H9 (cell line): ENCODE measurements at regions not wholly inside any gene's neighbourhood (a gene's known extent, or its start where the extent isn't known, plus 50 kb on each side); places are given as distances from the start of the nearest gene placed in this dataset.

Source experiments
- DNase-seq: peaks from one replicate; pipeline ENCODE4 v3.0.0-alpha.2; 2017
- H2AFZ ChIP-seq: one replicate; pipeline ENCODE4 v1.6.1; 2013; ENCODE audit warnings: mild to moderate bottlenecking, low read length, control low read depth, moderate library complexity
- H2AK5ac ChIP-seq: 2 replicates; pipeline ENCODE4 v1.6.1; 2013; ENCODE audit warnings: low read length, control low read depth, mixed read lengths; ENCODE audit not compliant: insufficient read length
- H2BK120ac ChIP-seq: one replicate; pipeline ENCODE4 v1.6.1; 2013; ENCODE audit warnings: low read depth, mild to moderate bottlenecking, low read length, control low read depth, inconsistent platforms; ENCODE audit not compliant: poor library complexity, severe bottlenecking
- H2BK12ac ChIP-seq: 2 replicates; pipeline ENCODE4 v1.6.1; 2013; ENCODE audit warnings: low read length, control low read depth, mixed read lengths, low read depth; ENCODE audit not compliant: insufficient read length
- H2BK15ac ChIP-seq: 2 replicates; pipeline ENCODE4 v1.6.1; 2013; ENCODE audit warnings: low read depth, low read length, control low read depth
- H2BK20ac ChIP-seq: one replicate; pipeline ENCODE4 v1.6.1; 2013; ENCODE audit warnings: low read depth, mild to moderate bottlenecking, low read length, control low read depth, inconsistent platforms; ENCODE audit not compliant: poor library complexity, severe bottlenecking
- H2BK5ac ChIP-seq: 2 replicates; pipeline ENCODE4 v1.6.1; 2013; ENCODE audit warnings: low read length, control low read depth, mixed read lengths; ENCODE audit not compliant: insufficient read length
- H3K14ac ChIP-seq: 2 replicates; pipeline ENCODE4 v1.6.1; 2013; ENCODE audit warnings: low read length, control low read depth; ENCODE audit not compliant: insufficient read depth
- H3K18ac ChIP-seq: 2 replicates; pipeline ENCODE4 v1.6.1; 2013; ENCODE audit warnings: low read depth, mild to moderate bottlenecking, mixed read lengths, low read length, control low read depth; ENCODE audit not compliant: insufficient read length
- H3K23ac ChIP-seq: 2 replicates; pipeline ENCODE4 v1.6.1; 2013; ENCODE audit warnings: low read length, control low read depth, mixed read lengths, low read depth; ENCODE audit not compliant: insufficient read length
- H3K23me2 ChIP-seq: 2 replicates; pipeline ENCODE4 v1.6.1; 2013; ENCODE audit warnings: low read depth, mild to moderate bottlenecking, mixed read lengths, low read length, control low read depth; ENCODE audit not compliant: insufficient read length, poor library complexity, severe bottlenecking
- H3K27ac ChIP-seq: 2 replicates; pipeline ENCODE4 v1.5.1; 2013; ENCODE audit warnings: low read length, control low read depth, mixed read lengths, low read depth; ENCODE audit not compliant: insufficient read length
- H3K27me3 ChIP-seq: 2 replicates; pipeline ENCODE4 v1.6.1; 2013; ENCODE audit warnings: low read length, control low read depth, inconsistent platforms; ENCODE audit not compliant: insufficient read depth
- H3K4ac ChIP-seq: 2 replicates; pipeline ENCODE4 v1.6.1; 2013; ENCODE audit warnings: low read depth, mild to moderate bottlenecking, control low read depth, inconsistent platforms, low read length, moderate library complexity
- H3K4me1 ChIP-seq: 2 replicates; pipeline ENCODE4 v1.6.1; 2013; ENCODE audit warnings: low read length, control low read depth, inconsistent platforms; ENCODE audit not compliant: insufficient read depth
- H3K4me2 ChIP-seq: 2 replicates; pipeline ENCODE4 v1.6.1; 2013; ENCODE audit warnings: low read length, control low read depth, mixed read lengths; ENCODE audit not compliant: insufficient read length, insufficient read depth
- H3K56ac ChIP-seq: 2 replicates; pipeline ENCODE4 v1.6.1; 2013; ENCODE audit warnings: low read depth, mild to moderate bottlenecking, mixed read lengths, low read length, control low read depth; ENCODE audit not compliant: insufficient read length
- H3K79me1 ChIP-seq: 2 replicates; pipeline ENCODE4 v1.6.1; 2013; ENCODE audit warnings: low read depth, mild to moderate bottlenecking, moderate library complexity, low read length, control low read depth, inconsistent platforms; ENCODE audit not compliant: insufficient read depth, poor library complexity, severe bottlenecking
- H3K79me2 ChIP-seq: 2 replicates; pipeline ENCODE4 v1.6.1; 2013; ENCODE audit warnings: low read length, control low read depth, inconsistent platforms; ENCODE audit not compliant: insufficient read depth
- H3K9ac ChIP-seq: 2 replicates; pipeline ENCODE4 v1.6.1; 2013; ENCODE audit warnings: low read length, control low read depth, mixed read lengths; ENCODE audit not compliant: insufficient read length; ENCODE audit errors: extremely low read depth
- H3K9me3 ChIP-seq: one replicate; pipeline ENCODE4 v1.6.1; 2013; ENCODE audit warnings: low read depth, low read length, inconsistent platforms; ENCODE audit not compliant: control insufficient read depth
- H3T11ph ChIP-seq: one replicate; pipeline ENCODE4 v1.6.1; 2013; ENCODE audit warnings: mild to moderate bottlenecking, low read length, control low read depth, inconsistent platforms
- H4K20me1 ChIP-seq: one replicate; pipeline ENCODE4 v1.6.1; 2013; ENCODE audit not compliant: control insufficient read depth, insufficient read length, insufficient read depth
- H4K5ac ChIP-seq: 2 replicates; pipeline ENCODE4 v1.6.1; 2013; ENCODE audit warnings: low read depth, mild to moderate bottlenecking, mixed read lengths, low read length, control low read depth; ENCODE audit not compliant: insufficient read length
- H4K8ac ChIP-seq: replicated peaks from 2 replicates; pipeline ENCODE4 v1.6.1; 2013; ENCODE audit warnings: low read length, control low read depth, mixed read lengths, low read depth; ENCODE audit not compliant: insufficient read length
- H4K91ac ChIP-seq: 2 replicates; pipeline ENCODE4 v1.6.1; 2013; ENCODE audit warnings: low read depth, mild to moderate bottlenecking, moderate library complexity, mixed read lengths, low read length, control low read depth; ENCODE audit not compliant: insufficient read length
- H3K27ac Mint-ChIP-seq, 3 experiments: 2 replicates in 2 of 3; 3 replicates in 1 of 3; pipeline ENCODE4 v1.8.0; 2020 to 2021; ENCODE audit warnings: mixed read lengths in 3 of 3, mild to moderate bottlenecking in 1 of 3, moderate library complexity in 1 of 3
- H3K27me3 Mint-ChIP-seq: 2 replicates; pipeline ENCODE4 v1.8.0; 2021; ENCODE audit warnings: low read depth, mild to moderate bottlenecking, moderate library complexity, mixed read lengths
- H3K36me3 Mint-ChIP-seq, 3 experiments: 2 replicates in 2 of 3; 3 replicates in 1 of 3; pipeline ENCODE4 v1.8.0; 2020 to 2021; ENCODE audit warnings: low read depth in 3 of 3, mixed read lengths in 3 of 3; ENCODE audit not compliant: insufficient read depth in 1 of 3
- H3K4me1 Mint-ChIP-seq, 2 experiments: 2 replicates each; pipeline ENCODE4 v1.8.0; 2020; ENCODE audit warnings: mixed read lengths in 2 of 2
- H3K4me3 Mint-ChIP-seq, 2 experiments: 2 replicates in 1 of 2; 3 replicates in 1 of 2; pipeline ENCODE4 v1.8.0; 2020 to 2021; ENCODE audit warnings: mild to moderate bottlenecking in 2 of 2, mixed read lengths in 2 of 2, moderate library complexity in 1 of 2
- H3K9me3 Mint-ChIP-seq, 2 experiments: 2 replicates in 1 of 2; 3 replicates in 1 of 2; pipeline ENCODE4 v1.8.0; 2020; ENCODE audit warnings: mild to moderate bottlenecking in 2 of 2, mixed read lengths in 2 of 2, moderate library complexity in 1 of 2
- WGBS: extraction: QIAGEN DNeasy Blood & Tissue Kit; methylation state at CpG from one replicate; pipeline ENCODE4 v1.1.7; 2013; ENCODE audit warnings: missing lambda C conversion rate, low lambda C conversion rate, mixed read lengths; ENCODE audit not compliant: insufficient read length; ENCODE audit errors: extremely low coverage; 5-methylcytosine and 5-hydroxymethylcytosine counted together
- TF ChIP-seq, protein P1 (sequence below): fragments of 200-600 bp; sonication (generic); conservative IDR thresholded peaks from 3 replicates; pipeline ENCODE4 v1.8.0; 2021; ENCODE audit warnings: antibody characterized with exemption, mild to moderate bottlenecking

DNA sequence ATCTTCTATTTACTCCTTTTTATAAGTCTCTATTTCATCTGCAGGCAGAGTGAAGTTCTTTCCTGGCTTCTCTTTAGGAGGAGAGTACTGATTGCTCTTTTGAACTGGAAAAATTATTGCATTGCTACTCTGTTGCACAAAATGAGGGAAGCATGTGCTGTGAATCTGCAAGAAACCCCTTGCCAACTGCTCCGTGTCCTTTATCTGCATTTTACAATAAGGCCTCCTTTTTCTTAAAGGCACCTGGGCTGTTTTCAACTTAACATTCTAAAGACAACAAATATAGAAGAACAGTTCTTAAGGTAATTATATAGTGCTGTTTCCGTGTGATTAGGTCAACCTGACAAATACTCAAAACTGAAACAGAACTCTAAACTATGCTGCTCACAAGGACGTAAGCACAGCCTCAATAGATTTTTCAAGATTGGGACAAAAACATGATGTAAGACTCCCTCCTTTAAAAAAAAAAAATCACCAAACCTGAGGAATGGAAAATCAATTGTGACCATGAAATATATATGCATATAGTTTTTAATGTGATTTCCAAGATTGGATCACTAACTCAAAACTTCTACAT is 716.6 kb upstream of the INTU start:
- H3K23me2 ChIP-seq, result no peaks in the 10 kb centered on the region
- H2AFZ ChIP-seq, result no peak overlapping the region
- Mint-ChIP-seq H3K27me3 (no peaks in the 10 kb centered on the region), H3K36me3 (no peaks in the 10 kb centered on the region; a peak in 2 of 7 replicates), H3K4me1 (no peaks in the 10 kb centered on the region), H3K27ac (no peak overlapping the region), H3K4me3 (no peak overlapping the region), H3K9me3 (peaks cover 3% of the 10 kb centered on the region in 2 experiments; a peak in 2 of 5 replicates)
- no peak overlapping the region for H3K18ac ChIP-seq
- no peak overlapping the region for H2BK12ac ChIP-seq
- no peak overlapping the region for H3K4me2 ChIP-seq
- no peak overlapping the region for H3T11ph ChIP-seq
- H2BK20ac ChIP-seq, result no peak overlapping the region
- H3K56ac ChIP-seq, result no peak overlapping the region
- H3K4ac ChIP-seq, result no peak overlapping the region
- H3K9me3 ChIP-seq, result no peaks in the 10 kb centered on the region
- TF ChIP-seq, protein P1, sequence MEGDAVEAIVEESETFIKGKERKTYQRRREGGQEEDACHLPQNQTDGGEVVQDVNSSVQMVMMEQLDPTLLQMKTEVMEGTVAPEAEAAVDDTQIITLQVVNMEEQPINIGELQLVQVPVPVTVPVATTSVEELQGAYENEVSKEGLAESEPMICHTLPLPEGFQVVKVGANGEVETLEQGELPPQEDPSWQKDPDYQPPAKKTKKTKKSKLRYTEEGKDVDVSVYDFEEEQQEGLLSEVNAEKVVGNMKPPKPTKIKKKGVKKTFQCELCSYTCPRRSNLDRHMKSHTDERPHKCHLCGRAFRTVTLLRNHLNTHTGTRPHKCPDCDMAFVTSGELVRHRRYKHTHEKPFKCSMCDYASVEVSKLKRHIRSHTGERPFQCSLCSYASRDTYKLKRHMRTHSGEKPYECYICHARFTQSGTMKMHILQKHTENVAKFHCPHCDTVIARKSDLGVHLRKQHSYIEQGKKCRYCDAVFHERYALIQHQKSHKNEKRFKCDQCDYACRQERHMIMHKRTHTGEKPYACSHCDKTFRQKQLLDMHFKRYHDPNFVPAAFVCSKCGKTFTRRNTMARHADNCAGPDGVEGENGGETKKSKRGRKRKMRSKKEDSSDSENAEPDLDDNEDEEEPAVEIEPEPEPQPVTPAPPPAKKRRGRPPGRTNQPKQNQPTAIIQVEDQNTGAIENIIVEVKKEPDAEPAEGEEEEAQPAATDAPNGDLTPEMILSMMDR, result no peak
- H3K4me1 ChIP-seq, result no peaks in the 10 kb centered on the region
- H4K5ac ChIP-seq, result no peak overlapping the region
- no peaks in the 10 kb centered on the region for H3K79me2 ChIP-seq
- H4K91ac ChIP-seq, result no peak overlapping the region
- no peaks in the 10 kb centered on the region for H3K27me3 ChIP-seq
- H2BK5ac ChIP-seq, result no peak overlapping the region
- H4K8ac ChIP-seq, result no peak overlapping the region
- no peak overlapping the region for H3K14ac ChIP-seq
- no peak overlapping the region for H2BK120ac ChIP-seq
- no peak overlapping the region for H2BK15ac ChIP-seq
- DNase-seq, result no peak
- no peaks in the 10 kb centered on the region for H4K20me1 ChIP-seq
- H3K79me1 ChIP-seq, result no peaks in the 10 kb centered on the region
- H3K9ac ChIP-seq, result no peak overlapping the region
- no CpG with 5 or more reads among the region's 3 CpGs for WGBS
- no peak overlapping the region for H2AK5ac ChIP-seq
- no peak overlapping the region for H3K23ac ChIP-seq
- no peak overlapping the region for H3K27ac ChIP-seq
